ENCODE measurements at regions not wholly inside any gene's neighbourhood (a gene's known extent, or its start where the extent isn't known, plus 50 kb on each side); places are given as distances from the start of the nearest gene placed in this dataset.
"Not testable (repeated sequence)": the region's sequence is repeated elsewhere in the genome, so short reads cannot be mapped to it uniquely, and the experiment has no call there.

DNA sequence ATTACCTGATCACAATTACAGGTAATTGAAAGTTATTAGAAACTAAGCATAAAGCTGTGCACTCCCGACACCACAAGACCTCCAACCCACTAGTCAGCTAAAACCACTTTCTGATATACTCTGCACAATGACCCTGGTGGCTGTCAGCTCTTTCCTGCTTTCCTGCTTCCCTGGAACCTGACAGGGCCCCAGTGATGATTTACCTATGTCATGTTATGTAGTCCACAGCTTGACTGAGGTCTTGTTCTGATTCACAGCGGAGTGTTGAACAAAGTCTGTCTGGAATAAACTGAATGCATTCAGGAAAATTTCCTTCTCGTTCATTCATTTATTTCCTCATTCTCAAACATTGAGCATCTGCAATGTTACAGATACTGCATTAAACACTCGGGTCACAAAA is 136.5 kb downstream of the SPDYE17 start:
- not testable (repeated sequence) for TF ChIP-seq CTCF (IDR thresholded peaks at IDR 0.05); POLR2A (IDR thresholded peaks at IDR 0.05; ENCODE audit: low read depth)

Measured in esophagus muscularis mucosa (tissue), 3 donors.